ENCODE measurements at regions not wholly inside any gene's neighbourhood (a gene's known extent, or its start where the extent isn't known, plus 50 kb on each side); places are given as distances from the start of the nearest gene placed in this dataset.

DNA sequence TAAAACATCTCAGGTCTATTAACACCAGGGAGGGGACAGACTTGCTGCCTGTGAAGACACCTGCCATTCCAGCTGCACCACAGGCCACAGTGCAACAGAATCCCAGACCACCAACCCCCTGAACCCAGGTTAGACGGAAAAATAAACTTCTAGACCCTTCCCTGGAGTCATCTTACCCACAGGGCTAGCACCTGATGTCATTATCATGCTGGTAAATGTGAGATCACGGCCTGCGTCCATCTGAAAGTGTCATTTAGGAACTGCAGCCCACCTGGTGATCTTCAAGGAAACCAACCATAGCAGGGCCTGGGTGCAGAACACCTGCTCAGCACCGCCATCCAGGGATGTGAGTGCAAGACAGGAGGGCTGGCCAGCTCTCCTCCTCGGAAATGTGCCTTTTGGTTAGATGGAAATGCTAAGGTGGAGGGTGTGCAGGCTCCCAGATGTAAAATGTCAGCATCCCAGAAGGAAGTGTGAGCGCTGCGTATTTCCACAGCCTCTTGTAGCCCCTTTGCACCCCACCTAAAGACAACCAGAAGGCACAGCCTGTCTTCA, 80.8 kb downstream of the PTGR3 start (continued):
- TF ChIP-seq, protein P1, sequence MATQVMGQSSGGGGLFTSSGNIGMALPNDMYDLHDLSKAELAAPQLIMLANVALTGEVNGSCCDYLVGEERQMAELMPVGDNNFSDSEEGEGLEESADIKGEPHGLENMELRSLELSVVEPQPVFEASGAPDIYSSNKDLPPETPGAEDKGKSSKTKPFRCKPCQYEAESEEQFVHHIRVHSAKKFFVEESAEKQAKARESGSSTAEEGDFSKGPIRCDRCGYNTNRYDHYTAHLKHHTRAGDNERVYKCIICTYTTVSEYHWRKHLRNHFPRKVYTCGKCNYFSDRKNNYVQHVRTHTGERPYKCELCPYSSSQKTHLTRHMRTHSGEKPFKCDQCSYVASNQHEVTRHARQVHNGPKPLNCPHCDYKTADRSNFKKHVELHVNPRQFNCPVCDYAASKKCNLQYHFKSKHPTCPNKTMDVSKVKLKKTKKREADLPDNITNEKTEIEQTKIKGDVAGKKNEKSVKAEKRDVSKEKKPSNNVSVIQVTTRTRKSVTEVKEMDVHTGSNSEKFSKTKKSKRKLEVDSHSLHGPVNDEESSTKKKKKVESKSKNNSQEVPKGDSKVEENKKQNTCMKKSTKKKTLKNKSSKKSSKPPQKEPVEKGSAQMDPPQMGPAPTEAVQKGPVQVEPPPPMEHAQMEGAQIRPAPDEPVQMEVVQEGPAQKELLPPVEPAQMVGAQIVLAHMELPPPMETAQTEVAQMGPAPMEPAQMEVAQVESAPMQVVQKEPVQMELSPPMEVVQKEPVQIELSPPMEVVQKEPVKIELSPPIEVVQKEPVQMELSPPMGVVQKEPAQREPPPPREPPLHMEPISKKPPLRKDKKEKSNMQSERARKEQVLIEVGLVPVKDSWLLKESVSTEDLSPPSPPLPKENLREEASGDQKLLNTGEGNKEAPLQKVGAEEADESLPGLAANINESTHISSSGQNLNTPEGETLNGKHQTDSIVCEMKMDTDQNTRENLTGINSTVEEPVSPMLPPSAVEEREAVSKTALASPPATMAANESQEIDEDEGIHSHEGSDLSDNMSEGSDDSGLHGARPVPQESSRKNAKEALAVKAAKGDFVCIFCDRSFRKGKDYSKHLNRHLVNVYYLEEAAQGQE (IDR thresholded peaks at IDR 0.05; ENCODE audit: low read depth, low read length), result no peak
- TF ChIP-seq RCOR1 (IDR thresholded peaks at IDR 0.05; ENCODE audit: low read length) (no peak), RXRA (IDR thresholded peaks at IDR 0.05; ENCODE audit: borderline replicate concordance, low read depth) (no peak), USF2 (IDR thresholded peaks at IDR 0.05; ENCODE audit: borderline replicate concordance, low read depth, low read length) (no peak), NRF1 (IDR thresholded peaks at IDR 0.05; ENCODE audit: low read depth, low read length) (no peak), GABPA (IDR thresholded peaks at IDR 0.05; ENCODE audit: low read depth) (no peak)

- WGBS (ENCODE audit: low lambda C conversion rate), result 83% methylated on average over 11 of the region's 24 CpGs
- no peaks in the 10 kb centered on the region for H3F3A ChIP-seq (replicated peaks; ENCODE audit: insufficient read depth)
- POLR2A ChIA-PET, result no interaction called here
Observed at GRCh38 chr18:75127143-75128021, 81.6 kb downstream of the PTGR3 start.

More at GRCh38 chr18:75127143-75128021, 81.6 kb downstream of the PTGR3 start:
- DNase-seq, result no peak
- Histone ChIP-seq H3K27me3 (ENCODE audit: insufficient read depth) (no peaks in the 10 kb centered on the region), H3K9me2 (no peaks in the 10 kb centered on the region), H3K4me3 (ENCODE audit: low read depth in 2 of 2, low read length in 1 of 2) (no peak overlapping the region), H3K9ac (no peak overlapping the region), H4K20me1 (ENCODE audit: insufficient read depth) (no peaks in the 10 kb centered on the region), H3K4me2 (no peak overlapping the region), H3K4me1 (ENCODE audit: control insufficient read depth in 1 of 2, insufficient read depth in 2 of 2, low read depth in 1 of 2, low read length in 1 of 2) (peaks cover 0 to 13% of the 10 kb centered on the region in 2 experiments; a peak in 1 of 4 replicates), H2AFZ (ENCODE audit: low read depth) (no peak overlapping the region), H3K27ac (ENCODE audit: low read depth in 2 of 2, low read length in 1 of 2) (no peak overlapping the region), H3K9me3 (no peaks in the 10 kb centered on the region), H3K79me2 (ENCODE audit: insufficient read depth) (no peaks in the 10 kb centered on the region), H3K36me3 (replicated peaks in 1 of 2; ENCODE audit: control insufficient read depth in 1 of 2, insufficient read depth in 2 of 2, low read length in 1 of 2) (no peaks in the 10 kb centered on the region)
- no peak for TF ChIP-seq USF2 (IDR thresholded peaks at IDR 0.05; ENCODE audit: borderline replicate concordance, low read depth, low read length)
- TF ChIP-seq, protein P2, sequence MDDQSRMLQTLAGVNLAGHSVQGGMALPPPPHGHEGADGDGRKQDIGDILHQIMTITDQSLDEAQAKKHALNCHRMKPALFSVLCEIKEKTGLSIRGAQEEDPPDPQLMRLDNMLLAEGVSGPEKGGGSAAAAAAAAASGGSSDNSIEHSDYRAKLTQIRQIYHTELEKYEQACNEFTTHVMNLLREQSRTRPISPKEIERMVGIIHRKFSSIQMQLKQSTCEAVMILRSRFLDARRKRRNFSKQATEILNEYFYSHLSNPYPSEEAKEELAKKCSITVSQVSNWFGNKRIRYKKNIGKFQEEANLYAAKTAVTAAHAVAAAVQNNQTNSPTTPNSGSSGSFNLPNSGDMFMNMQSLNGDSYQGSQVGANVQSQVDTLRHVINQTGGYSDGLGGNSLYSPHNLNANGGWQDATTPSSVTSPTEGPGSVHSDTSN (IDR thresholded peaks at IDR 0.05), result no peak
- TF ChIP-seq MEF2A (IDR thresholded peaks at IDR 0.05; ENCODE audit: borderline replicate concordance, low read depth), result no peak
- TF ChIP-seq, protein P3, sequence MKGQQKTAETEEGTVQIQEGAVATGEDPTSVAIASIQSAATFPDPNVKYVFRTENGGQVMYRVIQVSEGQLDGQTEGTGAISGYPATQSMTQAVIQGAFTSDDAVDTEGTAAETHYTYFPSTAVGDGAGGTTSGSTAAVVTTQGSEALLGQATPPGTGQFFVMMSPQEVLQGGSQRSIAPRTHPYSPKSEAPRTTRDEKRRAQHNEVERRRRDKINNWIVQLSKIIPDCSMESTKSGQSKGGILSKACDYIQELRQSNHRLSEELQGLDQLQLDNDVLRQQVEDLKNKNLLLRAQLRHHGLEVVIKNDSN (IDR thresholded peaks at IDR 0.05; ENCODE audit: borderline replicate concordance, low read depth), result no peak
- no peak for TF ChIP-seq SIN3A (IDR thresholded peaks at IDR 0.05; ENCODE audit: borderline replicate concordance, low read depth, low read length)
- no peak for TF ChIP-seq GATA2 (CRISPR knock-in tag; IDR thresholded peaks at IDR 0.05)
- TF ChIP-seq TCF12 (IDR thresholded peaks at IDR 0.05), result no peak
- no peak for TF ChIP-seq POLR2AphosphoS5 (IDR thresholded peaks at IDR 0.05; ENCODE audit: low read depth, low read length)
- no peak for TF ChIP-seq NRF1 (IDR thresholded peaks at IDR 0.05; ENCODE audit: low read depth, low read length)
- no peak for TF ChIP-seq RXRA (IDR thresholded peaks at IDR 0.05; ENCODE audit: borderline replicate concordance, low read depth)
- no peak for TF ChIP-seq NFIC (IDR thresholded peaks at IDR 0.05; ENCODE audit: borderline replicate concordance)
- TF ChIP-seq CHD2 (IDR thresholded peaks at IDR 0.05; ENCODE audit: low read length, partially characterized antibody), result no peak
- no peak for TF ChIP-seq YY1 (IDR thresholded peaks at IDR 0.05; ENCODE audit: low read depth)
- TF ChIP-seq ZBTB33 (IDR thresholded peaks at IDR 0.05; ENCODE audit: borderline replicate concordance, low read depth), result no peak
- CTCF ChIA-PET, result no interaction called here

Measured in SK-N-SH (cell line).